ENCODE measurements at regions not wholly inside any gene's neighbourhood (a gene's known extent, or its start where the extent isn't known, plus 50 kb on each side); places are given as distances from the start of the nearest gene placed in this dataset.

GRCh38 chr22:22318723-22319465 is 74.3 kb downstream of the VPREB1 start:
- TF ChIP-seq POLR2AphosphoS5 (IDR thresholded peaks at IDR 0.05; ENCODE audit: borderline replicate concordance, low read depth, low read length) = no peak
- TF ChIP-seq EZH2 (IDR thresholded peaks at IDR 0.05) = no peak
- TF ChIP-seq FOXP2 (optimal IDR thresholded peaks at IDR 0.05; ENCODE audit: control extremely low read depth, extremely low read length, insufficient read depth) = no peak

All from SK-N-MC (cell line).